ENCODE measurements at regions not wholly inside any gene's neighbourhood (a gene's known extent, or its start where the extent isn't known, plus 50 kb on each side); places are given as distances from the start of the nearest gene placed in this dataset.

GRCh38 chr14:101217616-101218371, 314.3 kb upstream of the RTL1 start:
- no peak overlapping the region for H3K4me3 ChIP-seq (ENCODE audit: low read length)
- no peaks in the 10 kb centered on the region for H3K9me3 ChIP-seq (ENCODE audit: control insufficient read depth, low read length)
- H3K4me1 ChIP-seq (ENCODE audit: control insufficient read depth, insufficient read depth, low read length): no peaks in the 10 kb centered on the region
- ATAC-seq: no peak
- peak in 1 of 3 donors; percentile 15 for DNase-seq
- WGBS: 89% methylated on average over 14 of the region's 14 CpGs
- no peak overlapping the region for H3K27ac ChIP-seq (ENCODE audit: low read length)
- no peaks in the 10 kb centered on the region for H3K27me3 ChIP-seq (ENCODE audit: control insufficient read depth, insufficient read depth)
- intact Hi-C loops (cut with DNase I): no loop called here

GRCh38 chr14:101219896-101220703, 316.6 kb upstream of the RTL1 start:
- intact Hi-C loops (cut with DNase I): no loop called here
- no peak for ATAC-seq
- Histone ChIP-seq H3K9me3 (ENCODE audit: control insufficient read depth, low read length) (no peaks in the 10 kb centered on the region), H3K4me1 (ENCODE audit: control insufficient read depth, insufficient read depth, low read length) (no peaks in the 10 kb centered on the region), H3K27me3 (ENCODE audit: control insufficient read depth, insufficient read depth) (no peaks in the 10 kb centered on the region), H3K27ac (ENCODE audit: low read length) (no peak overlapping the region), H3K4me3 (ENCODE audit: low read length) (no peak overlapping the region)
- no peak for DNase-seq
- WGBS: 83% methylated on average over 12 of the region's 12 CpGs

- Histone ChIP-seq H3K27ac (ENCODE audit: low read length) (no peak overlapping the region), H3K4me1 (ENCODE audit: control insufficient read depth, insufficient read depth, low read length) (no peaks in the 10 kb centered on the region), H3K9me3 (ENCODE audit: control insufficient read depth, low read length) (no peaks in the 10 kb centered on the region), H3K4me3 (ENCODE audit: low read length) (no peak overlapping the region), H3K27me3 (ENCODE audit: control insufficient read depth, insufficient read depth) (no peaks in the 10 kb centered on the region)
- intact Hi-C loops (cut with DNase I): no loop called here
- WGBS: 91% methylated on average over 16 of the region's 16 CpGs
- ATAC-seq (no peak), DNase-seq (peak in 1 of 3 donors; percentile 17)
These were observed 317.5 kb upstream of the RTL1 start for GRCh38 chr14:101220921-101221510.

- intact Hi-C loops (cut with DNase I): no loop called here
These were observed 318.1 kb upstream of the RTL1 start for GRCh38 chr14:101221549-101222160.

GRCh38 chr14:101222362-101223070, 319.0 kb upstream of the RTL1 start:
- no peak for ATAC-seq
- Histone ChIP-seq H3K4me3 (ENCODE audit: low read length) (no peak overlapping the region), H3K4me1 (ENCODE audit: control insufficient read depth, insufficient read depth, low read length) (no peaks in the 10 kb centered on the region), H3K27me3 (ENCODE audit: control insufficient read depth, insufficient read depth) (no peaks in the 10 kb centered on the region), H3K27ac (ENCODE audit: low read length) (no peak overlapping the region), H3K9me3 (ENCODE audit: control insufficient read depth, low read length) (no peaks in the 10 kb centered on the region)
- intact Hi-C loops (cut with DNase I): no loop called here
- peak in 1 of 3 donors; percentile 10 for DNase-seq
- WGBS: 81% methylated on average over 11 of the region's 11 CpGs

More at GRCh38 chr14:101221549-101222160, 318.1 kb upstream of the RTL1 start:
- no peak for ATAC-seq
- H3K4me3 ChIP-seq (ENCODE audit: low read length): no peak overlapping the region
- H3K27ac ChIP-seq (ENCODE audit: low read length): no peak overlapping the region
- H3K9me3 ChIP-seq (ENCODE audit: control insufficient read depth, low read length): no peaks in the 10 kb centered on the region
- DNase-seq: peak in 1 of 3 donors; percentile 25
- H3K27me3 ChIP-seq (ENCODE audit: control insufficient read depth, insufficient read depth): no peaks in the 10 kb centered on the region
- no peaks in the 10 kb centered on the region for H3K4me1 ChIP-seq (ENCODE audit: control insufficient read depth, insufficient read depth, low read length)
- WGBS: 92% methylated on average over 10 of the region's 10 CpGs

- DNase-seq: no peak
- intact Hi-C loops (cut with DNase I): no loop called here
- 72% methylated on average over 6 of the region's 6 CpGs for WGBS
- Histone ChIP-seq H3K27me3 (ENCODE audit: control insufficient read depth, insufficient read depth) (no peaks in the 10 kb centered on the region), H3K4me1 (ENCODE audit: control insufficient read depth, insufficient read depth, low read length) (no peaks in the 10 kb centered on the region), H3K9me3 (ENCODE audit: control insufficient read depth, low read length) (no peaks in the 10 kb centered on the region), H3K4me3 (ENCODE audit: low read length) (no peak overlapping the region), H3K27ac (ENCODE audit: low read length) (no peak overlapping the region)
- ATAC-seq: no peak
These were observed 319.6 kb upstream of the RTL1 start for GRCh38 chr14:101223127-101223526.

GRCh38 chr14:101223561-101224162, 320.1 kb upstream of the RTL1 start:
- ATAC-seq: no peak
- DNase-seq: peak in 1 of 3 donors; percentile 6
- Histone ChIP-seq H3K27ac (ENCODE audit: low read length) (no peak overlapping the region), H3K9me3 (ENCODE audit: control insufficient read depth, low read length) (no peaks in the 10 kb centered on the region), H3K4me3 (ENCODE audit: low read length) (no peak overlapping the region), H3K4me1 (ENCODE audit: control insufficient read depth, insufficient read depth, low read length) (no peaks in the 10 kb centered on the region), H3K27me3 (ENCODE audit: control insufficient read depth, insufficient read depth) (no peaks in the 10 kb centered on the region)
- WGBS: 83% methylated on average over 10 of the region's 10 CpGs
- intact Hi-C loops (cut with DNase I): no loop called here

GRCh38 chr14:101224356-101225156, 321.0 kb upstream of the RTL1 start:
- no peak overlapping the region for H3K27ac ChIP-seq (ENCODE audit: low read length)
- DNase-seq (peak in 1 of 3 donors; percentile 22), ATAC-seq (no peak)
- no peaks in the 10 kb centered on the region for H3K9me3 ChIP-seq (ENCODE audit: control insufficient read depth, low read length)
- 69% methylated on average over 22 of the region's 22 CpGs for WGBS
- intact Hi-C loops (cut with DNase I): no loop called here
- H3K27me3 ChIP-seq (ENCODE audit: control insufficient read depth, insufficient read depth): no peaks in the 10 kb centered on the region
- H3K4me1 ChIP-seq (ENCODE audit: control insufficient read depth, insufficient read depth, low read length): no peaks in the 10 kb centered on the region
- no peak overlapping the region for H3K4me3 ChIP-seq (ENCODE audit: low read length)

- ATAC-seq (no peak), DNase-seq (peak in 1 of 3 donors; percentile 32)
- H3K4me1 ChIP-seq (ENCODE audit: control insufficient read depth, insufficient read depth, low read length): no peaks in the 10 kb centered on the region
- no peak overlapping the region for H3K4me3 ChIP-seq (ENCODE audit: low read length)
- no peaks in the 10 kb centered on the region for H3K9me3 ChIP-seq (ENCODE audit: control insufficient read depth, low read length)
- H3K27ac ChIP-seq (ENCODE audit: low read length): no peak overlapping the region
- intact Hi-C loops (cut with DNase I): no loop called here
- H3K27me3 ChIP-seq (ENCODE audit: control insufficient read depth, insufficient read depth): no peaks in the 10 kb centered on the region
- WGBS: 65% methylated on average over 28 of the region's 28 CpGs
These were observed 321.9 kb upstream of the RTL1 start for GRCh38 chr14:101225157-101226152.
